Liver (tissue), 8 donors: ENCODE measurements at regions not wholly inside any gene's neighbourhood (a gene's known extent, or its start where the extent isn't known, plus 50 kb on each side); places are given as distances from the start of the nearest gene placed in this dataset.

Experiments used
- DNase-seq: peaks from one replicate; pipeline ENCODE4 v3.0.0-alpha.2; 2017; ENCODE audit warnings: low spot score
- H3K27ac ChIP-seq, 2 donors: one replicate each; pipeline ENCODE4 v1.7.0; 2013; ENCODE audit warnings: inconsistent platforms in 2 of 2, low read length in 2 of 2, control low read depth in 1 of 2, low read depth in 1 of 2, mild to moderate bottlenecking in 1 of 2
- H3K27me3 ChIP-seq, 4 donors: one replicate each; pipeline versions ENCODE4 v1.6.1 to v1.7.0; 2013; ENCODE audit warnings: low read length in 3 of 4, inconsistent platforms in 1 of 4, mild to moderate bottlenecking in 1 of 4, moderate library complexity in 1 of 4; ENCODE audit not compliant: control insufficient read depth in 4 of 4, insufficient read depth in 4 of 4
- H3K36me3 ChIP-seq, 4 donors: one replicate each; pipeline versions ENCODE4 v1.6.1 to v1.7.0; 2013; ENCODE audit warnings: low read length in 3 of 4, mild to moderate bottlenecking in 3 of 4, low read depth in 1 of 4, moderate library complexity in 1 of 4; ENCODE audit not compliant: control insufficient read depth in 4 of 4, insufficient read depth in 3 of 4
- H3K4me1 ChIP-seq, 4 donors: one replicate each; pipeline versions ENCODE4 v1.6.1 to v1.7.0; 2013; ENCODE audit warnings: low read length in 3 of 4, mild to moderate bottlenecking in 3 of 4, moderate library complexity in 1 of 4; ENCODE audit not compliant: control insufficient read depth in 4 of 4, insufficient read depth in 4 of 4
- H3K4me3 ChIP-seq, 3 donors: one replicate each; pipeline versions ENCODE4 v1.6.1 to v1.7.0; 2013; ENCODE audit warnings: low read length in 3 of 3, control low read depth in 1 of 3, low read depth in 1 of 3, mild to moderate bottlenecking in 1 of 3
- H3K9ac ChIP-seq, 2 donors: one replicate each; pipeline ENCODE4 v1.7.0; 2013; ENCODE audit warnings: low read length in 2 of 2, mild to moderate bottlenecking in 2 of 2, moderate library complexity in 2 of 2, control low read depth in 1 of 2, low read depth in 1 of 2
- H3K9me3 ChIP-seq, 4 donors: one replicate each; pipeline versions ENCODE4 v1.6.1 to v1.7.0; 2013; ENCODE audit warnings: low read length in 3 of 4; ENCODE audit not compliant: control insufficient read depth in 4 of 4
- EGR1 ChIP-seq, 2 donors: IDR thresholded peaks; 2 replicates each; pipeline ENCODE4 v1.6.1; 2016 to 2018; ENCODE audit warnings: antibody characterized with exemption in 2 of 2, low read depth in 2 of 2
- FOXA1 ChIP-seq: IDR thresholded peaks from 2 replicates; pipeline ENCODE4 v1.6.1; 2016; ENCODE audit warnings: antibody characterized with exemption
- GABPA ChIP-seq, 2 donors: IDR thresholded peaks in 1 of 2; conservative IDR thresholded peaks in 1 of 2; 2 replicates each; pipeline ENCODE4 v1.6.1; 2016; ENCODE audit warnings: antibody characterized with exemption in 2 of 2, mild to moderate bottlenecking in 1 of 2, moderate library complexity in 1 of 2
- HNF4A ChIP-seq, 2 donors: conservative IDR thresholded peaks; 2 replicates each; pipeline ENCODE4 v1.6.1; 2016; ENCODE audit warnings: antibody characterized with exemption in 2 of 2, mild to moderate bottlenecking in 2 of 2
- HNF4G ChIP-seq: IDR thresholded peaks from 2 replicates; pipeline ENCODE4 v1.6.1; 2016; ENCODE audit warnings: antibody characterized with exemption
- JUND ChIP-seq, 2 donors: IDR thresholded peaks; 2 replicates each; pipeline ENCODE4 v1.6.1; 2016; ENCODE audit warnings: antibody characterized with exemption in 2 of 2
- NR2F2 ChIP-seq: IDR thresholded peaks from 2 replicates; pipeline ENCODE4 v1.6.1; 2016; ENCODE audit warnings: antibody characterized with exemption
- RAD21 ChIP-seq, 2 donors: IDR thresholded peaks; 2 replicates each; pipeline ENCODE4 v1.6.1; 2016; ENCODE audit warnings: antibody characterized with exemption in 2 of 2, mild to moderate bottlenecking in 2 of 2
- REST ChIP-seq: IDR thresholded peaks from 2 replicates; pipeline ENCODE4 v1.6.1; 2016; ENCODE audit warnings: antibody characterized with exemption, mild to moderate bottlenecking
- TAF1 ChIP-seq: conservative IDR thresholded peaks from 2 replicates; pipeline ENCODE4 v1.6.1; 2016; ENCODE audit warnings: antibody characterized with exemption, mild to moderate bottlenecking
- YY1 ChIP-seq: IDR thresholded peaks from 2 replicates; pipeline ENCODE4 v1.6.1; 2016; ENCODE audit warnings: antibody characterized with exemption, mild to moderate bottlenecking
- ZBTB33 ChIP-seq: IDR thresholded peaks from 2 replicates; pipeline ENCODE4 v1.6.1; 2016; ENCODE audit warnings: antibody characterized with exemption
- WGBS: extraction: QIAGEN DNeasy Blood & Tissue Kit; methylation state at CpG from one replicate; pipeline ENCODE4 v1.1.7; 2013; 5-methylcytosine and 5-hydroxymethylcytosine counted together
- TF ChIP-seq, protein P1 (sequence below): IDR thresholded peaks from 2 replicates; pipeline ENCODE4 v1.6.1; 2016; ENCODE audit warnings: antibody characterized with exemption
- TF ChIP-seq, protein P2 (sequence below): fragments of 150-350 bp; IDR thresholded peaks from 2 replicates; pipeline ENCODE4 v1.5.1; 2017; ENCODE audit warnings: improper control_type of control experiment, low read depth, low read length; ENCODE audit not compliant: missing input control
- donor health status: healthy.
- donor health status: healthy.
- donor health status: healthy.
- donor health status: healthy.
- donor health status: healthy.

DNA sequence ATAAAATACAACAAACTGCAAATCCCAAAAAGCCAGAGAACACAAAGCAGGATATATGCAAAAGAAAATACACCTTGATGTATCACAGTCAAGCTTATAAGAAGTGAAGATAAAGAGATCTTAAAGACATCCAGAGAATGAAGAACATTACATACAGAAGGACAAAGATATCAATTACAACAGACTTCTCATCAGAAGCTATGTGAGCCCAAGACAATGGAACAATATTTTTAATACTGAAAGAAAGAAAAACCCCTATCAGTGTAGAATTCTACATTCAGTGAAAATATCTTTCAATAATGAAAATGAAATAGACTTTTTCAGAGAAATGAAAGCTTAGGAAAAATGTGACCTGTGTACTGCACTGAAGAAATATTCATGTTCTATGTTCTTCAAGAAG, 104.5 kb upstream of the PHACTR3 start:
- peaks cover 0 to 9% (median 0%) of the 10 kb centered on the region in 4 donors for H3K27me3 ChIP-seq
- TF ChIP-seq ZBTB33 (no peak), HNF4G (no peak), JUND (IDR thresholded peaks at IDR 0.05) (no peak), EGR1 (IDR thresholded peaks at IDR 0.05; ENCODE audit: low read depth in 2 of 2) (no peak), RAD21 (IDR thresholded peaks at IDR 0.05) (no peak), YY1 (no peak)
- H3K36me3 ChIP-seq: no peaks in the 10 kb centered on the region
- H3K9me3 ChIP-seq: no peaks in the 10 kb centered on the region
- H3K4me3 ChIP-seq: no peak overlapping the region
- no peak for DNase-seq
- no peaks in the 10 kb centered on the region for H3K4me1 ChIP-seq
- no peak overlapping the region for H3K9ac ChIP-seq
- H3K27ac ChIP-seq: no peak overlapping the region

- Histone ChIP-seq H3K9ac (no peak overlapping the region), H3K4me1 (no peaks in the 10 kb centered on the region), H3K27ac (no peak overlapping the region), H3K36me3 (no peaks in the 10 kb centered on the region), H3K9me3 (no peaks in the 10 kb centered on the region), H3K4me3 (no peak overlapping the region), H3K27me3 (peaks cover 0 to 3% (median 0%) of the 10 kb centered on the region in 4 donors)
- DNase-seq: no peak
- 60% methylated on average over 3 of the region's 3 CpGs for WGBS
- no peak for TF ChIP-seq NR2F2
- TF ChIP-seq GABPA (IDR thresholded peaks at IDR 0.05 in 1 of 2, conservative IDR thresholded peaks at IDR 0.05 in 1 of 2): no peak
- no peak for TF ChIP-seq YY1
- TF ChIP-seq, protein P1, sequence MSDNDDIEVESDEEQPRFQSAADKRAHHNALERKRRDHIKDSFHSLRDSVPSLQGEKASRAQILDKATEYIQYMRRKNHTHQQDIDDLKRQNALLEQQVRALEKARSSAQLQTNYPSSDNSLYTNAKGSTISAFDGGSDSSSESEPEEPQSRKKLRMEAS: no peak
- TF ChIP-seq ZBTB33: no peak
- no peak for TF ChIP-seq FOXA1
- TF ChIP-seq JUND (IDR thresholded peaks at IDR 0.05): no peak
- TF ChIP-seq, protein P2, sequence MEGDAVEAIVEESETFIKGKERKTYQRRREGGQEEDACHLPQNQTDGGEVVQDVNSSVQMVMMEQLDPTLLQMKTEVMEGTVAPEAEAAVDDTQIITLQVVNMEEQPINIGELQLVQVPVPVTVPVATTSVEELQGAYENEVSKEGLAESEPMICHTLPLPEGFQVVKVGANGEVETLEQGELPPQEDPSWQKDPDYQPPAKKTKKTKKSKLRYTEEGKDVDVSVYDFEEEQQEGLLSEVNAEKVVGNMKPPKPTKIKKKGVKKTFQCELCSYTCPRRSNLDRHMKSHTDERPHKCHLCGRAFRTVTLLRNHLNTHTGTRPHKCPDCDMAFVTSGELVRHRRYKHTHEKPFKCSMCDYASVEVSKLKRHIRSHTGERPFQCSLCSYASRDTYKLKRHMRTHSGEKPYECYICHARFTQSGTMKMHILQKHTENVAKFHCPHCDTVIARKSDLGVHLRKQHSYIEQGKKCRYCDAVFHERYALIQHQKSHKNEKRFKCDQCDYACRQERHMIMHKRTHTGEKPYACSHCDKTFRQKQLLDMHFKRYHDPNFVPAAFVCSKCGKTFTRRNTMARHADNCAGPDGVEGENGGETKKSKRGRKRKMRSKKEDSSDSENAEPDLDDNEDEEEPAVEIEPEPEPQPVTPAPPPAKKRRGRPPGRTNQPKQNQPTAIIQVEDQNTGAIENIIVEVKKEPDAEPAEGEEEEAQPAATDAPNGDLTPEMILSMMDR: no peak
These were observed 95.6 kb upstream of the PHACTR3 start for GRCh38 chr20:59508729-59509128.

- Histone ChIP-seq H3K36me3 (no peaks in the 10 kb centered on the region), H3K9me3 (no peaks in the 10 kb centered on the region), H3K27ac (no peak overlapping the region), H3K27me3 (peaks cover 0 to 7% (median 2%) of the 10 kb centered on the region in 4 donors), H3K4me1 (no peaks in the 10 kb centered on the region), H3K9ac (no peak overlapping the region), H3K4me3 (no peak overlapping the region)
- no peak for DNase-seq
- WGBS: 85% methylated on average over 5 of the region's 5 CpGs
- no peak for TF ChIP-seq TAF1
- TF ChIP-seq HNF4A (conservative IDR thresholded peaks at IDR 0.05): no peak
- no peak for TF ChIP-seq RAD21 (IDR thresholded peaks at IDR 0.05)
- TF ChIP-seq, protein P2: no peak
- TF ChIP-seq, protein P1: no peak
- no peak for TF ChIP-seq REST
- TF ChIP-seq YY1: no peak
- TF ChIP-seq HNF4G: no peak
These were observed 91.7 kb upstream of the PHACTR3 start for GRCh38 chr20:59512651-59513050.
